ENCODE measurements at regions not wholly inside any gene's neighbourhood (a gene's known extent, or its start where the extent isn't known, plus 50 kb on each side); places are given as distances from the start of the nearest gene placed in this dataset.

- Histone ChIP-seq H3K27ac (ENCODE audit: control insufficient read depth, insufficient read depth) (no peak overlapping the region), H3K9me3 (replicated peaks; ENCODE audit: control insufficient read depth, insufficient read depth, low read length) (no peaks in the 10 kb centered on the region), H3K4me1 (ENCODE audit: control insufficient read depth, insufficient read depth, low read length) (no peaks in the 10 kb centered on the region), H3K36me3 (ENCODE audit: control insufficient read depth in 2 of 2, insufficient read depth in 2 of 2, low read length in 1 of 2) (no peaks in the 10 kb centered on the region), H3K4me2 (ENCODE audit: control insufficient read depth, insufficient read depth) (no peak overlapping the region), H3K79me2 (ENCODE audit: control insufficient read depth, insufficient read depth, low read length) (no peaks in the 10 kb centered on the region), H4K20me1 (ENCODE audit: control insufficient read depth, insufficient read depth) (no peaks in the 10 kb centered on the region), H3K27me3 (replicated peaks in 1 of 2; ENCODE audit: control insufficient read depth in 2 of 2, insufficient read depth in 2 of 2, low read length in 1 of 2) (no peaks in the 10 kb centered on the region), H3K4me3 (no peak overlapping the region), H3K9ac (ENCODE audit: control insufficient read depth, insufficient read depth, low read length) (no peak overlapping the region), H2AFZ (ENCODE audit: control insufficient read depth, low read depth, low read length) (no peak overlapping the region)
- no TSS peak for BruUV-seq (replicated peaks)
- TF ChIP-seq KLF5 (IDR thresholded peaks at IDR 0.05; ENCODE audit: partially characterized antibody) (no peak), PBX3 (IDR thresholded peaks at IDR 0.05; ENCODE audit: insufficient replicate concordance, low read depth, low read length) (no peak), SPI1 (IDR thresholded peaks at IDR 0.05; ENCODE audit: borderline replicate concordance, insufficient read depth, low read depth, low read length) (no peak), CREB1 (IDR thresholded peaks at IDR 0.05; ENCODE audit: low read depth) (no peak), EZH2 (IDR thresholded peaks at IDR 0.05; ENCODE audit: borderline replicate concordance, control insufficient read depth, low read depth, low read length) (no peak), POU2F2 (IDR thresholded peaks at IDR 0.05; ENCODE audit: borderline replicate concordance, low read depth, low read length) (no peak), HDAC6 (IDR thresholded peaks at IDR 0.05; ENCODE audit: unreplicated experiment) (no peak), ZNF207 (IDR thresholded peaks at IDR 0.05; ENCODE audit: borderline replicate concordance) (no peak), NKRF (conservative IDR thresholded peaks at IDR 0.05) (no peak), E2F4 (IDR thresholded peaks at IDR 0.05; ENCODE audit: low read depth, low read length) (no peak), GABPA (IDR thresholded peaks at IDR 0.05; ENCODE audit: low read depth) (no peak), MXI1 (IDR thresholded peaks at IDR 0.05; ENCODE audit: low read depth, low read length) (no peak), NR2C2 (IDR thresholded peaks at IDR 0.05; ENCODE audit: borderline replicate concordance, control insufficient read depth, insufficient read length, low read depth) (no peak), HDAC2 (IDR thresholded peaks at IDR 0.05) (no peak), TCF3 (IDR thresholded peaks at IDR 0.05; ENCODE audit: borderline replicate concordance, insufficient read depth, low read depth, low read length) (no peak), ZNF217 (IDR thresholded peaks at IDR 0.05) (no peak)
- no peak for FAIRE-seq
- CTCF ChIA-PET: no interaction called here
- in situ Hi-C loops (cut with MboI): no loop called here
- DNase-seq (ENCODE audit: low read depth, low spot score): no peak
- 70% methylated on average over 11 of the region's 11 CpGs for WGBS (ENCODE audit: insufficient coverage, insufficient replicate concordance, low lambda C conversion rate, missing lambda C conversion rate)
- intact Hi-C loops (cut with micrococcal nuclease; ENCODE audit: unreplicated experiment): no loop called here
- no peak for ATAC-seq
- SMC1A ChIA-PET (ENCODE audit: uncharacterized antibody, unreplicated experiment): interaction anchor here (0.9 kb wide), 1 partner anchor 113 kb away, joined by 3 read pairs; no protein-coding TSS in a partner anchor
- RAD21 ChIA-PET (ENCODE audit: unreplicated experiment): no interaction called here
- POLR2A ChIA-PET: no interaction called here
These were observed 298.8 kb upstream of the LYPLAL1 start for GRCh38 chr1:218874801-218875400.

Measured in GM12878 (cell line).